ENCODE measurements at regions not wholly inside any gene's neighbourhood (a gene's known extent, or its start where the extent isn't known, plus 50 kb on each side); places are given as distances from the start of the nearest gene placed in this dataset.

- Histone ChIP-seq H3K4me1 (ENCODE audit: control insufficient read depth, insufficient read depth, low read length) (no peaks in the 10 kb centered on the region), H3K9me3 (ENCODE audit: control insufficient read depth, insufficient read depth, low read depth, low read length) (no peaks in the 10 kb centered on the region), H3K4me3 (ENCODE audit: low read depth in 2 of 2, low read length in 2 of 2) (no peak overlapping the region), H3K36me3 (ENCODE audit: control insufficient read depth, insufficient read depth, low read length) (no peaks in the 10 kb centered on the region), H3K27me3 (ENCODE audit: control insufficient read depth, insufficient read depth, low read length) (no peaks in the 10 kb centered on the region), H3K27ac (ENCODE audit: low read length) (no peak overlapping the region)
- in situ Hi-C loops (cut with HindIII; ENCODE audit: low pct_unique_long_range_greater_than_20kb, low sequenced_read_pairs) = no loop called here
- ChIA-PET POLR2A (no interaction called here), CTCF (no interaction called here)
- intact Hi-C loops (cut with micrococcal nuclease; ENCODE audit: unreplicated experiment) = no loop called here
- DNase-seq (ENCODE audit: low read depth, low spot score) = no peak
- ATAC-seq = no peak
- TF ChIP-seq POLR2AphosphoS5 (IDR thresholded peaks at IDR 0.05; ENCODE audit: low read depth, low read length) (no peak), REST (IDR thresholded peaks at IDR 0.05; ENCODE audit: insufficient read depth in 1 of 2, low read depth in 2 of 2, low read length in 1 of 2) (no peak), SIN3A (IDR thresholded peaks at IDR 0.05; ENCODE audit: borderline replicate concordance, insufficient read depth, low read depth, low read length) (no peak), TCF7L2 (IDR thresholded peaks at IDR 0.05; ENCODE audit: low read depth, low read length) (no peak), CTCF (IDR thresholded peaks at IDR 0.05) (no peak)
- BruUV-seq (replicated peaks) = no TSS peak
Measured at GRCh38 chr4:96228463-96228862, 388.6 kb downstream of the PDHA2 start.

GRCh38 chr4:96240041-96240440 is 400.1 kb downstream of the PDHA2 start:
- ChIA-PET POLR2A (no interaction called here), CTCF (no interaction called here)
- H3K27me3 ChIP-seq (ENCODE audit: control insufficient read depth, insufficient read depth, low read length) = no peaks in the 10 kb centered on the region
- H3K9me3 ChIP-seq (ENCODE audit: control insufficient read depth, insufficient read depth, low read depth, low read length) = no peaks in the 10 kb centered on the region
- no peak for ATAC-seq
- DNase-seq (ENCODE audit: low read depth, low spot score) = no peak
- H3K27ac ChIP-seq (ENCODE audit: low read length) = no peak overlapping the region
- H3K36me3 ChIP-seq (ENCODE audit: control insufficient read depth, insufficient read depth, low read length) = no peaks in the 10 kb centered on the region
- no peak for TF ChIP-seq CTCF (IDR thresholded peaks at IDR 0.05)
- no peak for TF ChIP-seq POLR2AphosphoS5 (IDR thresholded peaks at IDR 0.05; ENCODE audit: low read depth, low read length)
- no peak for TF ChIP-seq REST (IDR thresholded peaks at IDR 0.05; ENCODE audit: insufficient read depth in 1 of 2, low read depth in 2 of 2, low read length in 1 of 2)
- no peak for TF ChIP-seq SIN3A (IDR thresholded peaks at IDR 0.05; ENCODE audit: borderline replicate concordance, insufficient read depth, low read depth, low read length)
- TF ChIP-seq TCF7L2 (IDR thresholded peaks at IDR 0.05; ENCODE audit: low read depth, low read length) = no peak
- in situ Hi-C loops (cut with HindIII; ENCODE audit: low pct_unique_long_range_greater_than_20kb, low sequenced_read_pairs) (no loop called here), intact Hi-C loops (cut with micrococcal nuclease; ENCODE audit: unreplicated experiment) (no loop called here)
- no peaks in the 10 kb centered on the region for H3K4me1 ChIP-seq (ENCODE audit: control insufficient read depth, insufficient read depth, low read length)
- BruUV-seq (replicated peaks) = no TSS peak
- H3K4me3 ChIP-seq (ENCODE audit: low read depth in 2 of 2, low read length in 2 of 2) = no peak overlapping the region

All from Panc1 (cell line).